Adipocyte (in vitro differentiated cells): ENCODE measurements at regions not wholly inside any gene's neighbourhood (a gene's known extent, or its start where the extent isn't known, plus 50 kb on each side); places are given as distances from the start of the nearest gene placed in this dataset.
"Not testable (repeated sequence)": the region's sequence is repeated elsewhere in the genome, so short reads cannot be mapped to it uniquely, and the experiment has no call there.

ENCODE experiments used
- DNase-seq: peaks from one replicate; pipeline ENCODE4 v3.0.0-alpha.2; 2015; ENCODE audit warnings: low read depth
- H3K27me3 ChIP-seq: replicated peaks from 2 replicates; pipeline ENCODE4 v1.7.0; 2013; ENCODE audit warnings: mild to moderate bottlenecking, low read length, moderate library complexity; ENCODE audit not compliant: control insufficient read depth, insufficient read depth
- H3K36me3 ChIP-seq: 2 replicates; pipeline ENCODE4 v1.7.0; 2013; ENCODE audit warnings: low read length, mild to moderate bottlenecking, moderate library complexity; ENCODE audit not compliant: control insufficient read depth, insufficient read depth, severe bottlenecking
- H3K4me1 ChIP-seq: 2 replicates; pipeline ENCODE4 v1.7.0; 2013; ENCODE audit warnings: mild to moderate bottlenecking, low read length, moderate library complexity; ENCODE audit not compliant: control insufficient read depth, insufficient read depth
- H3K4me3 ChIP-seq: 2 replicates; pipeline ENCODE4 v1.7.0; 2013; ENCODE audit warnings: mild to moderate bottlenecking, low read length, moderate library complexity
- H3K9ac ChIP-seq: 2 replicates; pipeline ENCODE4 v1.7.0; 2013; ENCODE audit warnings: mild to moderate bottlenecking, low read length, moderate library complexity
- H3K9me3 ChIP-seq: 2 replicates; pipeline ENCODE4 v1.7.0; 2013; ENCODE audit warnings: mild to moderate bottlenecking, low read length, moderate library complexity; ENCODE audit not compliant: control insufficient read depth

GRCh38 chr3:39718674-39719595, 90.5 kb upstream of the MYRIP start:
- no peak overlapping the region for H3K9ac ChIP-seq
- no peaks in the 10 kb centered on the region for H3K27me3 ChIP-seq
- no peaks in the 10 kb centered on the region for H3K9me3 ChIP-seq
- peak; percentile 70 for DNase-seq
- no peak overlapping the region for H3K4me3 ChIP-seq
- H3K36me3 ChIP-seq, result no peaks in the 10 kb centered on the region
- peaks cover 8% of the 10 kb centered on the region for H3K4me1 ChIP-seq

GRCh38 chr3:39721076-39721475, 88.3 kb upstream of the MYRIP start:
- Histone ChIP-seq H3K27me3 (no peaks in the 10 kb centered on the region), H3K9ac (no peak overlapping the region), H3K4me1 (peaks cover 18% of the 10 kb centered on the region), H3K36me3 (no peaks in the 10 kb centered on the region), H3K9me3 (no peaks in the 10 kb centered on the region), H3K4me3 (no peak overlapping the region)
- DNase-seq, result peak; percentile 51

- H3K9me3 ChIP-seq, result no peaks in the 10 kb centered on the region
- H3K4me1 ChIP-seq, result peaks cover 18% of the 10 kb centered on the region
- no peak overlapping the region for H3K9ac ChIP-seq
- H3K27me3 ChIP-seq, result peaks cover 9% of the 10 kb centered on the region
- DNase-seq, result peak; percentile 13
- no peak overlapping the region for H3K4me3 ChIP-seq
- no peaks in the 10 kb centered on the region for H3K36me3 ChIP-seq
Measured at GRCh38 chr3:39724233-39724846, 85.1 kb upstream of the MYRIP start.

GRCh38 chr3:39725321-39725720, 84.1 kb upstream of the MYRIP start:
- peaks cover 18% of the 10 kb centered on the region for H3K4me1 ChIP-seq
- no peak overlapping the region for H3K9ac ChIP-seq
- no peak overlapping the region for H3K4me3 ChIP-seq
- no peaks in the 10 kb centered on the region for H3K36me3 ChIP-seq
- no peak for DNase-seq
- peaks cover 9% of the 10 kb centered on the region for H3K27me3 ChIP-seq
- H3K9me3 ChIP-seq, result no peaks in the 10 kb centered on the region

GRCh38 chr3:39727415-39727814, 82.0 kb upstream of the MYRIP start:
- no peak overlapping the region for H3K4me3 ChIP-seq
- no peak for DNase-seq

GRCh38 chr3:39733804-39734203, 75.6 kb upstream of the MYRIP start:
- no peak overlapping the region for H3K4me3 ChIP-seq
- DNase-seq, result no peak
- no peak overlapping the region for H3K9ac ChIP-seq
- H3K27me3 ChIP-seq, result no peaks in the 10 kb centered on the region
- H3K4me1 ChIP-seq, result no peaks in the 10 kb centered on the region
- H3K9me3 ChIP-seq, result no peaks in the 10 kb centered on the region
- H3K36me3 ChIP-seq, result no peaks in the 10 kb centered on the region

More at GRCh38 chr3:39727415-39727814, 82.0 kb upstream of the MYRIP start:
- Histone ChIP-seq H3K9me3 (no peaks in the 10 kb centered on the region), H3K27me3 (peaks cover 9% of the 10 kb centered on the region), H3K4me1 (peaks cover 10% of the 10 kb centered on the region), H3K36me3 (no peaks in the 10 kb centered on the region), H3K9ac (no peak overlapping the region)

GRCh38 chr3:39739658-39740057, 69.8 kb upstream of the MYRIP start:
- H3K27me3 ChIP-seq, DNase-seq, H3K36me3 ChIP-seq, H3K4me3 ChIP-seq, H3K9me3 ChIP-seq, H3K9ac ChIP-seq, H3K4me1 ChIP-seq: not testable (repeated sequence)

GRCh38 chr3:39744746-39745145, 64.7 kb upstream of the MYRIP start:
- DNase-seq, result no peak
- Histone ChIP-seq H3K4me3 (no peak overlapping the region), H3K4me1 (no peaks in the 10 kb centered on the region), H3K36me3 (no peaks in the 10 kb centered on the region), H3K27me3 (no peaks in the 10 kb centered on the region), H3K9me3 (peaks cover 9% of the 10 kb centered on the region), H3K9ac (no peak overlapping the region)

- H3K36me3 ChIP-seq, result no peaks in the 10 kb centered on the region
- H3K27me3 ChIP-seq, result no peaks in the 10 kb centered on the region
- DNase-seq, result no peak
- H3K4me3 ChIP-seq, result no peak overlapping the region
- no peak overlapping the region for H3K9ac ChIP-seq
- H3K4me1 ChIP-seq, result no peaks in the 10 kb centered on the region
- no peaks in the 10 kb centered on the region for H3K9me3 ChIP-seq
Measured at GRCh38 chr3:39748002-39748401, 61.4 kb upstream of the MYRIP start.

- no peak overlapping the region for H3K9ac ChIP-seq
- no peaks in the 10 kb centered on the region for H3K4me1 ChIP-seq
- DNase-seq, result no peak
- no peaks in the 10 kb centered on the region for H3K9me3 ChIP-seq
- no peaks in the 10 kb centered on the region for H3K27me3 ChIP-seq
- no peak overlapping the region for H3K4me3 ChIP-seq
- H3K36me3 ChIP-seq, result no peaks in the 10 kb centered on the region
Measured at GRCh38 chr3:39748763-39749162, 60.6 kb upstream of the MYRIP start.

GRCh38 chr3:39750712-39751111, 58.7 kb upstream of the MYRIP start:
- Histone ChIP-seq H3K27me3 (no peaks in the 10 kb centered on the region), H3K36me3 (no peaks in the 10 kb centered on the region), H3K9ac (no peak overlapping the region), H3K4me1 (no peaks in the 10 kb centered on the region), H3K9me3 (no peaks in the 10 kb centered on the region), H3K4me3 (no peak overlapping the region)
- no peak for DNase-seq
